ENCODE measurements at regions not wholly inside any gene's neighbourhood (a gene's known extent, or its start where the extent isn't known, plus 50 kb on each side); places are given as distances from the start of the nearest gene placed in this dataset.

GRCh38 chr6:167677422-167677789 is 149.3 kb upstream of the AFDN start (continued):
- TF ChIP-seq ZNF462 (CRISPR knock-in tag; IDR thresholded peaks at IDR 0.05) (no peak), EZH2 (IDR thresholded peaks at IDR 0.05; ENCODE audit: low read depth, unreplicated experiment) (no peak), STAT1 (IDR thresholded peaks at IDR 0.05; ENCODE audit: unreplicated experiment) (no peak), EZH2phosphoT487 (IDR thresholded peaks at IDR 0.05; ENCODE audit: unreplicated experiment) (no peak), NANOG (IDR thresholded peaks at IDR 0.05; ENCODE audit: borderline replicate concordance) (no peak)

GRCh38 chr6:167678102-167679101 is 148.3 kb upstream of the AFDN start:
- Mint-ChIP-seq H3K4me3 (peak overlapping the region; percentile 79), H3K4me1 (peaks cover 42% of the 10 kb centered on the region), H3K36me3 (ENCODE audit: low read depth) (peaks cover 5% of the 10 kb centered on the region; the same call in 1 of the 3 replicates), H3K27ac (no peak overlapping the region; the same call in 1 of the 2 replicates), H3K9me3 (peaks cover 4% of the 10 kb centered on the region; the same call in 1 of the 3 replicates), H3K27me3 (ENCODE audit: insufficient read depth, low read depth, poor library complexity) (peaks cover 29% of the 10 kb centered on the region)
- Histone ChIP-seq H3F3A (replicated peaks; ENCODE audit: low read depth) (no peaks in the 10 kb centered on the region), H3K4me3 (peak overlapping the region; percentile 79), H4K20me1 (replicated peaks; ENCODE audit: insufficient read depth) (no peaks in the 10 kb centered on the region), H3K27ac (ENCODE audit: low read depth) (peak overlapping the region; percentile 10; the same call in 1 of the 2 replicates), H3K79me2 (replicated peaks; ENCODE audit: insufficient read depth) (no peaks in the 10 kb centered on the region), H2AFZ (peak overlapping the region; percentile 64), H3K36me3 (ENCODE audit: insufficient read depth) (no peaks in the 10 kb centered on the region), H3K27me3 (ENCODE audit: insufficient read depth) (peaks cover 19% of the 10 kb centered on the region; the same call in 1 of the 2 replicates), H3K9me2 (ENCODE audit: insufficient read depth) (no peaks in the 10 kb centered on the region), H3K4me2 (peak overlapping the region; percentile 96), H3K4me1 (ENCODE audit: insufficient read depth) (peaks cover 25% of the 10 kb centered on the region)
- ATAC-seq = peak; percentile 90
- TF ChIP-seq STAT1 (IDR thresholded peaks at IDR 0.05; ENCODE audit: unreplicated experiment) (no peak), POLR2AphosphoS5 (IDR thresholded peaks at IDR 0.05; ENCODE audit: low read depth) (peak; percentile 34; the same call in 1 of the 2 replicates)
- DNase-seq (ENCODE audit: low spot score) = peak; percentile 81
